CD14-positive monocyte (primary cell): ENCODE measurements at regions not wholly inside any gene's neighbourhood (a gene's known extent, or its start where the extent isn't known, plus 50 kb on each side); places are given as distances from the start of the nearest gene placed in this dataset.

Experiments used
- DNase-seq, 3 donors: peaks; one replicate each; pipeline ENCODE4 v3.0.0-alpha.2; 2011 to 2022
- H2AFZ ChIP-seq: 2 replicates; pipeline ENCODE4 v1.6.0; 2012; ENCODE audit warnings: mild to moderate bottlenecking, low read depth, low read length, inconsistent platforms; ENCODE audit not compliant: insufficient read depth, poor library complexity, severe bottlenecking
- H3K27ac ChIP-seq, 2 donors: 1 replicate in 1 of 2; 2 replicates in 1 of 2; pipeline ENCODE4 v1.5.1; 2012 to 2013; ENCODE audit warnings: low read length in 2 of 2, control low read depth in 1 of 2, inconsistent platforms in 1 of 2, low read depth in 1 of 2, mild to moderate bottlenecking in 1 of 2
- H3K27me3 ChIP-seq, 2 donors: one replicate each; pipeline versions ENCODE4 v1.6.0 to v1.6.1; 2011 to 2013; ENCODE audit warnings: low read length in 2 of 2; ENCODE audit not compliant: control insufficient read depth in 2 of 2, insufficient read depth in 2 of 2
- H3K36me3 ChIP-seq, 2 donors: replicated peaks in 1 of 2; 1 replicate in 1 of 2; 2 replicates in 1 of 2; pipeline versions ENCODE4 v1.5.1 to v1.6.1; 2012 to 2013; ENCODE audit warnings: low read length in 2 of 2, control low read depth in 1 of 2, inconsistent platforms in 1 of 2, mild to moderate bottlenecking in 1 of 2; ENCODE audit not compliant: insufficient read depth in 2 of 2, control insufficient read depth in 1 of 2
- H3K4me1 ChIP-seq, 2 donors: 1 replicate in 1 of 2; 2 replicates in 1 of 2; pipeline versions ENCODE4 v1.5.1 to v1.6.1; 2012 to 2013; ENCODE audit warnings: low read length in 2 of 2, control low read depth in 1 of 2, inconsistent platforms in 1 of 2, mild to moderate bottlenecking in 1 of 2, moderate library complexity in 1 of 2; ENCODE audit not compliant: insufficient read depth in 2 of 2, control insufficient read depth in 1 of 2
- H3K4me2 ChIP-seq: replicated peaks from 2 replicates; pipeline ENCODE3; 2012; ENCODE audit warnings: low read length, moderate library complexity, mild to moderate bottlenecking; ENCODE audit not compliant: poor library complexity, severe bottlenecking; ENCODE audit errors: extremely low read depth
- H3K4me3 ChIP-seq, 3 experiments: fragments of 200-600 bp in 1 of 3; sonication (generic) in 1 of 3; replicated peaks in 1 of 3; 1 replicate in 2 of 3; 2 replicates in 1 of 3; pipeline ENCODE4 v1.5.1; 2011 to 2013; ENCODE audit warnings: low read length in 3 of 3, mild to moderate bottlenecking in 3 of 3, control low read depth in 2 of 3, low read depth in 2 of 3, inconsistent platforms in 1 of 3, moderate library complexity in 1 of 3
- H3K79me2 ChIP-seq: 2 replicates; pipeline ENCODE4 v1.6.0; 2012; ENCODE audit warnings: mild to moderate bottlenecking, control low read depth, inconsistent platforms, low read length, moderate library complexity; ENCODE audit not compliant: insufficient read depth
- H3K9ac ChIP-seq: 2 replicates; pipeline ENCODE4 v1.6.0; 2017; ENCODE audit warnings: low read length, mild to moderate bottlenecking; ENCODE audit not compliant: insufficient read depth, poor library complexity, severe bottlenecking
- H3K9me3 ChIP-seq, 2 donors: replicated peaks in 1 of 2; 1 replicate in 1 of 2; 2 replicates in 1 of 2; pipeline versions ENCODE4 v1.5.1 to v1.6.1; 2012 to 2013; ENCODE audit warnings: low read length in 2 of 2, control low read depth in 1 of 2; ENCODE audit not compliant: control insufficient read depth in 1 of 2, insufficient read depth in 1 of 2
- H4K20me1 ChIP-seq: 2 replicates; pipeline ENCODE4 v1.6.0; 2012; ENCODE audit warnings: mild to moderate bottlenecking, low read length, control low read depth, moderate library complexity; ENCODE audit not compliant: insufficient read depth
- H3K27ac Mint-ChIP-seq, 7 donors: one replicate each; pipeline ENCODE4 v1.8.0; 2020; ENCODE audit warnings: mild to moderate bottlenecking in 7 of 7, mixed read lengths in 7 of 7, moderate library complexity in 6 of 7, inconsistent platforms in 2 of 7
- H3K27me3 Mint-ChIP-seq, 3 donors: one replicate each; pipeline ENCODE4 v1.8.0; 2021 to 2022; ENCODE audit warnings: low read depth in 3 of 3, mild to moderate bottlenecking in 3 of 3, mixed read lengths in 3 of 3, moderate library complexity in 3 of 3, inconsistent platforms in 1 of 3
- H3K36me3 Mint-ChIP-seq, 2 donors: one replicate each; pipeline ENCODE4 v1.8.0; 2020; ENCODE audit warnings: mixed read lengths in 2 of 2, inconsistent platforms in 1 of 2, mild to moderate bottlenecking in 1 of 2
- H3K4me1 Mint-ChIP-seq: one replicate; pipeline ENCODE4 v1.8.0; 2020; ENCODE audit warnings: mild to moderate bottlenecking, mixed read lengths
- H3K4me3 Mint-ChIP-seq, 2 donors: one replicate each; pipeline ENCODE4 v1.8.0; 2020; ENCODE audit warnings: mild to moderate bottlenecking in 2 of 2, mixed read lengths in 2 of 2, moderate library complexity in 1 of 2
- H3K9me3 Mint-ChIP-seq, 7 donors: one replicate each; pipeline ENCODE4 v1.8.0; 2020 to 2022; ENCODE audit warnings: mixed read lengths in 7 of 7, mild to moderate bottlenecking in 6 of 7, moderate library complexity in 6 of 7, inconsistent platforms in 2 of 7
- WGBS: methylation state at CpG from one replicate; pipeline ENCODE4 v1.1.5; 2013; ENCODE audit warnings: missing lambda C conversion rate; ENCODE audit not compliant: insufficient coverage; 5-methylcytosine and 5-hydroxymethylcytosine counted together
- intact Hi-C, 2 donors: fragments of 100-400 bp; cut with micrococcal nuclease; formaldehyde crosslinking; loops; one replicate each; pipeline versions ENCODE4 v1.15.0 to v1.15.1; 2023
- TF ChIP-seq, protein P1 (sequence below): fragments of 200-600 bp; IDR thresholded peaks from one replicate; pipeline ENCODE4 v1.8.0; 2022; ENCODE audit warnings: antibody characterized with exemption, mild to moderate bottlenecking

DNA sequence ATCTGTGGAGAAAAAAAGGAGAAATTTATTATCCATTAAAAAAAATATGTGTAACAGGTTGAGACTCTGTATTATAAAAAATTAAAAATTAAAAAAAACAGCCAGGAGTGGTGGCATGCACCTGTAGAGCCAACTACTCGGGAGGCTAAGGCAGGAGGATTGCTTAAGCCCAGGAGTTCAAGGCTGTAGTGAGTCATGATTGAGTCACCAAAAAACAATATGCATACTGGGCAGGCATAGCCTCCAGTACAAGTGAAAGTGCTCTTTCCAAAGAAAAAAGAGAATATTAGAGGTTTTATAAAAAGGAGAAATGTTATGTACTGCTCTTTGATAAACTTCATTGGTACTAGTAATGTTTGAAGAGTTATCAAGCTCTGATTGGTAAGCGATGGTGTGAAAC, 647.1 kb upstream of the ZWINT start:
- H3K36me3 Mint-ChIP-seq, result no peaks in the 10 kb centered on the region
- 71% methylated on average over 2 of the region's 2 CpGs for WGBS
- Histone ChIP-seq H3K27me3 (no peaks in the 10 kb centered on the region), H2AFZ (no peak overlapping the region), H3K4me3 (no peak overlapping the region), H3K4me2 (no peak overlapping the region), H3K27ac (no peak overlapping the region), H3K36me3 (no peaks in the 10 kb centered on the region), H3K9ac (no peak overlapping the region), H3K4me1 (no peaks in the 10 kb centered on the region), H4K20me1 (no peaks in the 10 kb centered on the region), H3K79me2 (no peaks in the 10 kb centered on the region), H3K9me3 (peaks cover 0 to 4% of the 10 kb centered on the region in 2 donors)
- TF ChIP-seq, protein P1, sequence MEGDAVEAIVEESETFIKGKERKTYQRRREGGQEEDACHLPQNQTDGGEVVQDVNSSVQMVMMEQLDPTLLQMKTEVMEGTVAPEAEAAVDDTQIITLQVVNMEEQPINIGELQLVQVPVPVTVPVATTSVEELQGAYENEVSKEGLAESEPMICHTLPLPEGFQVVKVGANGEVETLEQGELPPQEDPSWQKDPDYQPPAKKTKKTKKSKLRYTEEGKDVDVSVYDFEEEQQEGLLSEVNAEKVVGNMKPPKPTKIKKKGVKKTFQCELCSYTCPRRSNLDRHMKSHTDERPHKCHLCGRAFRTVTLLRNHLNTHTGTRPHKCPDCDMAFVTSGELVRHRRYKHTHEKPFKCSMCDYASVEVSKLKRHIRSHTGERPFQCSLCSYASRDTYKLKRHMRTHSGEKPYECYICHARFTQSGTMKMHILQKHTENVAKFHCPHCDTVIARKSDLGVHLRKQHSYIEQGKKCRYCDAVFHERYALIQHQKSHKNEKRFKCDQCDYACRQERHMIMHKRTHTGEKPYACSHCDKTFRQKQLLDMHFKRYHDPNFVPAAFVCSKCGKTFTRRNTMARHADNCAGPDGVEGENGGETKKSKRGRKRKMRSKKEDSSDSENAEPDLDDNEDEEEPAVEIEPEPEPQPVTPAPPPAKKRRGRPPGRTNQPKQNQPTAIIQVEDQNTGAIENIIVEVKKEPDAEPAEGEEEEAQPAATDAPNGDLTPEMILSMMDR, result no peak
- intact Hi-C loops, result no loop called here
- H3K4me1 Mint-ChIP-seq, result no peaks in the 10 kb centered on the region
- H3K27ac Mint-ChIP-seq, result no peak overlapping the region
- peaks cover 0 to 3% (median 1%) of the 10 kb centered on the region in 7 donors for H3K9me3 Mint-ChIP-seq
- H3K4me3 Mint-ChIP-seq, result no peak overlapping the region
- H3K27me3 Mint-ChIP-seq, result no peaks in the 10 kb centered on the region
- DNase-seq, result no peak

DNA sequence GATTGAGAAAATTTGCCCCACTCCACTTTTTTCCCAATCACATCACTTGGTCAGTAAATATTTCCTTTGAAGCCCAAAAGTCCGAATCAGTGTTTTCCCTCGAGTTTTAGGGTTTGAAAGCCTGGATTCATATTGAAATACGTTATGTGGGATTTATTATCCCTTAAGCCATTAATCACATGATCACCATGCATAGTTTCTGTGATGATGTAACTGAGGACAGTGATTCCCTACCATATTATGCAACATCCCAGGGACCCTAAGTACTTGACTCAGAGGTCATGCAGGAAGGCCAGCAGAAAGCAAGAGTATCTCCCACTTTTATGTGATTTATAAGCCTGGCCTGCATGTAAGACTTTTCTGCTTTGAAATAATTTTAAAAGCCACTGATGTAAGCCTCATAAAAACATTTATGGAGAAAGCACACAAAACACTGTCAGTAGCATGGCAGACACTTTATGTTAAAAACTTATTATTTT, 630.6 kb upstream of the ZWINT start:
- H3K4me3 Mint-ChIP-seq, result no peak overlapping the region
- no peaks in the 10 kb centered on the region for H4K20me1 ChIP-seq
- H2AFZ ChIP-seq, result no peak overlapping the region
- no peak overlapping the region for H3K27ac Mint-ChIP-seq
- H3K4me2 ChIP-seq, result no peak overlapping the region
- H3K9ac ChIP-seq, result no peak overlapping the region
- H3K4me3 ChIP-seq, result no peak overlapping the region
- no peaks in the 10 kb centered on the region for H3K27me3 ChIP-seq
- no CpG with 5 or more reads among the region's 3 CpGs for WGBS
- peaks cover 0 to 4% of the 10 kb centered on the region in 2 donors for H3K9me3 ChIP-seq
- intact Hi-C loops, result no loop called here
- no peak overlapping the region for H3K27ac ChIP-seq
- H3K36me3 ChIP-seq, result no peaks in the 10 kb centered on the region
- no peaks in the 10 kb centered on the region for H3K27me3 Mint-ChIP-seq
- H3K4me1 ChIP-seq, result no peaks in the 10 kb centered on the region
- TF ChIP-seq, protein P1, result no peak
- no peak for DNase-seq
- H3K4me1 Mint-ChIP-seq, result no peaks in the 10 kb centered on the region
- H3K9me3 Mint-ChIP-seq, result peaks cover 0 to 9% (median 0%) of the 10 kb centered on the region in 7 donors
- no peaks in the 10 kb centered on the region for H3K79me2 ChIP-seq
- no peaks in the 10 kb centered on the region for H3K36me3 Mint-ChIP-seq
